PC-9 (cell line): ENCODE measurements at regions not wholly inside any gene's neighbourhood (a gene's known extent, or its start where the extent isn't known, plus 50 kb on each side); places are given as distances from the start of the nearest gene placed in this dataset.

Experiments
- BruUV-seq: library from RNA; stranded (reverse); fragments of 400-500 nt; replicated peaks from 2 replicates; lab custom pipeline; 2021; lab: Mats Ljungman, UMichigan
- CTCF ChIA-PET: fragments of 300-600 bp; sonication (Branson Sonifier 250); formaldehyde crosslinking; loops from one replicate; lab custom pipeline; 2022; ENCODE audit warnings: antibody characterized with exemption; lab: Charles Lee
- POLR2A ChIA-PET: fragments of 300-600 bp; sonication (Branson Sonifier 250); formaldehyde crosslinking; loops from one replicate; lab custom pipeline; 2022; ENCODE audit warnings: antibody characterized with exemption; ENCODE audit not compliant: unreplicated experiment; lab: Charles Lee
- DNase-seq, 2 experiments: peaks; one replicate each; pipeline versions ENCODE4 v3.0.0 to v3.0.0-alpha.2; 2015 to 2022; ENCODE audit warnings: mixed read lengths in 1 of 2
- H2AFZ ChIP-seq: fragments of 200-600 bp; sonication (generic); 2 replicates; pipeline ENCODE4 v1.8.1; 2017; ENCODE audit warnings: antibody characterized with exemption
- H3F3A ChIP-seq: fragments of 200-600 bp; sonication (generic); 2 replicates; pipeline ENCODE4 v1.8.1; 2017; ENCODE audit warnings: antibody characterized with exemption, mild to moderate bottlenecking, low read depth; ENCODE audit not compliant: insufficient read depth
- H3K27ac ChIP-seq: fragments of 200-600 bp; sonication (generic); 2 replicates; pipeline ENCODE4 v1.6.1; 2016; ENCODE audit warnings: mixed run types
- H3K27me3 ChIP-seq: fragments of 200-600 bp; sonication (generic); 2 replicates; pipeline ENCODE4 v1.6.1; 2016; ENCODE audit warnings: low read depth, mixed run types; ENCODE audit not compliant: insufficient read depth
- H3K36me3 ChIP-seq: fragments of 200-600 bp; sonication (generic); 2 replicates; pipeline ENCODE4 v1.6.1; 2016; ENCODE audit warnings: low read depth, mixed run types
- H3K4me1 ChIP-seq: fragments of 200-600 bp; sonication (generic); replicated peaks from 2 replicates; pipeline ENCODE4 v1.6.1; 2016; ENCODE audit warnings: mixed run types; ENCODE audit not compliant: insufficient read depth
- H3K4me2 ChIP-seq: fragments of 200-600 bp; sonication (generic); 2 replicates; pipeline ENCODE4 v1.6.1; 2017; ENCODE audit warnings: mixed run types
- H3K4me3 ChIP-seq: fragments of 200-600 bp; sonication (generic); 2 replicates; pipeline ENCODE4 v1.6.1; 2016; ENCODE audit warnings: mixed run types
- H3K79me2 ChIP-seq: fragments of 200-600 bp; sonication (generic); 2 replicates; pipeline ENCODE4 v1.6.1; 2017; ENCODE audit warnings: low read depth, mixed run types
- H3K9me2 ChIP-seq: fragments of 200-600 bp; sonication (generic); 2 replicates; pipeline ENCODE4 v1.8.1; 2017; ENCODE audit warnings: mild to moderate bottlenecking; ENCODE audit not compliant: insufficient read depth
- H3K9me3 ChIP-seq: fragments of 200-600 bp; sonication (generic); 2 replicates; pipeline ENCODE4 v1.8.1; 2016; ENCODE audit warnings: low read depth; ENCODE audit not compliant: insufficient read depth
- H4K20me1 ChIP-seq: fragments of 200-600 bp; sonication (generic); 2 replicates; pipeline ENCODE4 v1.8.1; 2017; ENCODE audit not compliant: insufficient read depth
- EZH2 ChIP-seq: fragments of 200-600 bp; sonication (generic); IDR thresholded peaks from 2 replicates; pipeline ENCODE4 v1.8.0; 2017; ENCODE audit warnings: antibody characterized with exemption, low read depth
- intact Hi-C: fragments of 100-400 bp; cut with micrococcal nuclease; formaldehyde crosslinking; loops from one replicate; pipeline ENCODE4 v1.10.0; 2022; ENCODE audit not compliant: unreplicated experiment
- TF ChIP-seq, protein P1 (sequence below): fragments of 200-600 bp; sonication (generic); conservative IDR thresholded peaks from 2 replicates; pipeline ENCODE4 v1.6.1; 2017; ENCODE audit warnings: mixed run types, antibody characterized with exemption, mild to moderate bottlenecking, moderate library complexity

DNA sequence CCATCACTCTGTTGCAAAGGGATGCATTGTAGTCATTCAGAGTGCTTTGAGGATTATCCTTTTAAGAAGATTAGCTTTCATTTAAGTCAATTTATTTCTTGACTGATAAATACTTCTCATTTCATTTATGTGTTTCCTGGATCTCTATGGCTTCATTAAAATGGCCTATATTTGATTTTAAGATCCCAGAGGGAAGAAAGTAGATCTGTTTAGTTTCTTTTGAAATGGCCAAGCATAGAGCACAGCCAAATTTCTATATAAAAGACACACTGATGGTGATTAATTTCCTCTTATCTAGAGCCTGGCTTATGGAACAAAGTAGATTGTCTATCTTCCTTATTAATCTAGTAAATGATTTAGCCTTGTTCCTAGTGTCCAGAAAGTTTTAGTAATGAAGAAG is 129.7 kb upstream of the CALCR start:
- no peaks in the 10 kb centered on the region for H3K79me2 ChIP-seq
- TF ChIP-seq, protein P1, sequence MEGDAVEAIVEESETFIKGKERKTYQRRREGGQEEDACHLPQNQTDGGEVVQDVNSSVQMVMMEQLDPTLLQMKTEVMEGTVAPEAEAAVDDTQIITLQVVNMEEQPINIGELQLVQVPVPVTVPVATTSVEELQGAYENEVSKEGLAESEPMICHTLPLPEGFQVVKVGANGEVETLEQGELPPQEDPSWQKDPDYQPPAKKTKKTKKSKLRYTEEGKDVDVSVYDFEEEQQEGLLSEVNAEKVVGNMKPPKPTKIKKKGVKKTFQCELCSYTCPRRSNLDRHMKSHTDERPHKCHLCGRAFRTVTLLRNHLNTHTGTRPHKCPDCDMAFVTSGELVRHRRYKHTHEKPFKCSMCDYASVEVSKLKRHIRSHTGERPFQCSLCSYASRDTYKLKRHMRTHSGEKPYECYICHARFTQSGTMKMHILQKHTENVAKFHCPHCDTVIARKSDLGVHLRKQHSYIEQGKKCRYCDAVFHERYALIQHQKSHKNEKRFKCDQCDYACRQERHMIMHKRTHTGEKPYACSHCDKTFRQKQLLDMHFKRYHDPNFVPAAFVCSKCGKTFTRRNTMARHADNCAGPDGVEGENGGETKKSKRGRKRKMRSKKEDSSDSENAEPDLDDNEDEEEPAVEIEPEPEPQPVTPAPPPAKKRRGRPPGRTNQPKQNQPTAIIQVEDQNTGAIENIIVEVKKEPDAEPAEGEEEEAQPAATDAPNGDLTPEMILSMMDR = no peak
- no peak for TF ChIP-seq EZH2
- H3K9me3 ChIP-seq = no peaks in the 10 kb centered on the region
- H3K4me2 ChIP-seq = no peak overlapping the region
- BruUV-seq = no TSS peak
- no peaks in the 10 kb centered on the region for H3F3A ChIP-seq
- no peaks in the 10 kb centered on the region for H3K4me1 ChIP-seq
- H4K20me1 ChIP-seq = no peaks in the 10 kb centered on the region
- no peaks in the 10 kb centered on the region for H3K27me3 ChIP-seq
- H3K4me3 ChIP-seq = no peak overlapping the region
- no peaks in the 10 kb centered on the region for H3K36me3 ChIP-seq
- H2AFZ ChIP-seq = no peak overlapping the region
- intact Hi-C loops = no loop called here
- ChIA-PET CTCF (no interaction called here), POLR2A (no interaction called here)
- no peak for DNase-seq
- no peaks in the 10 kb centered on the region for H3K9me2 ChIP-seq
- H3K27ac ChIP-seq = no peak overlapping the region

GRCh38 chr7:93697901-93698300 is 123.4 kb upstream of the CALCR start:
- no peak overlapping the region for H3K4me3 ChIP-seq
- no peak overlapping the region for H3K4me2 ChIP-seq
- no peaks in the 10 kb centered on the region for H3K4me1 ChIP-seq
- no peak overlapping the region for H2AFZ ChIP-seq
- no peak overlapping the region for H3K27ac ChIP-seq
- H4K20me1 ChIP-seq = no peaks in the 10 kb centered on the region
- H3F3A ChIP-seq = no peaks in the 10 kb centered on the region
- CTCF ChIA-PET = no interaction called here
- no peak for DNase-seq
- no peaks in the 10 kb centered on the region for H3K27me3 ChIP-seq
- no peaks in the 10 kb centered on the region for H3K9me2 ChIP-seq
- TF ChIP-seq, protein P1 = no peak
- no peak for TF ChIP-seq EZH2
- POLR2A ChIA-PET = no interaction called here
- no peaks in the 10 kb centered on the region for H3K36me3 ChIP-seq
- intact Hi-C loops = no loop called here
- BruUV-seq = no TSS peak
- H3K9me3 ChIP-seq = no peaks in the 10 kb centered on the region
- H3K79me2 ChIP-seq = no peaks in the 10 kb centered on the region

GRCh38 chr7:93693796-93694195 is 119.3 kb upstream of the CALCR start:
- BruUV-seq = no TSS peak
- H3K4me3 ChIP-seq = no peak overlapping the region
- H4K20me1 ChIP-seq = no peaks in the 10 kb centered on the region
- H2AFZ ChIP-seq = no peak overlapping the region
- H3K79me2 ChIP-seq = no peaks in the 10 kb centered on the region
- ChIA-PET POLR2A (no interaction called here), CTCF (no interaction called here)
- H3K9me3 ChIP-seq = no peaks in the 10 kb centered on the region
- no peaks in the 10 kb centered on the region for H3K27me3 ChIP-seq
- no peaks in the 10 kb centered on the region for H3K36me3 ChIP-seq
- H3K4me2 ChIP-seq = no peak overlapping the region
- no peak overlapping the region for H3K27ac ChIP-seq
- intact Hi-C loops = no loop called here
- TF ChIP-seq, protein P1 = no peak
- no peak for TF ChIP-seq EZH2
- DNase-seq = no peak
- H3K4me1 ChIP-seq = no peaks in the 10 kb centered on the region
- H3F3A ChIP-seq = no peaks in the 10 kb centered on the region
- H3K9me2 ChIP-seq = no peaks in the 10 kb centered on the region
